ENCODE measurements at regions not wholly inside any gene's neighbourhood (a gene's known extent, or its start where the extent isn't known, plus 50 kb on each side); places are given as distances from the start of the nearest gene placed in this dataset.
A peak's percentile ranks its signal among the peaks of the same experiment; 100 is the strongest.
"Not testable (repeated sequence)": the region's sequence is repeated elsewhere in the genome, so short reads cannot be mapped to it uniquely, and the experiment has no call there.

GRCh38 chr5:11392-11791, 80.6 kb upstream of the PLEKHG4B start:
- H3K4me1 ChIP-seq, ATAC-seq: not testable (repeated sequence)

GRCh38 chr5:11898-12297, 80.1 kb upstream of the PLEKHG4B start:
- ATAC-seq, result no peak
- Histone ChIP-seq H3K4me1 (no peaks in the 10 kb centered on the region), H3K4me3 (no peak overlapping the region), H3K27me3 (no peaks in the 10 kb centered on the region), H3K9me3 (no peaks in the 10 kb centered on the region), H3K36me3 (no peaks in the 10 kb centered on the region), H3K27ac (no peak overlapping the region)
- no peak for TF ChIP-seq POLR2A (IDR thresholded peaks at IDR 0.05)
- 60 to 81% methylated on average over 1 to 11 of the region's 12 CpGs for WGBS, 2 donors (ENCODE audit: low coverage in 1 of 2)

More at GRCh38 chr5:11392-11791, 80.6 kb upstream of the PLEKHG4B start:
- not testable (repeated sequence) for H3K9me3 ChIP-seq, H3K27me3 ChIP-seq, H3K27ac ChIP-seq, H3K4me3 ChIP-seq, H3K36me3 ChIP-seq

- Histone ChIP-seq H3K27ac (no peak overlapping the region), H3K4me3 (no peak overlapping the region), H3K9me3 (no peaks in the 10 kb centered on the region), H3K4me1 (no peaks in the 10 kb centered on the region), H3K36me3 (no peaks in the 10 kb centered on the region), H3K27me3 (no peaks in the 10 kb centered on the region)
- 57 to 66% methylated on average over 4 of the region's 7 CpGs for WGBS, 2 donors (ENCODE audit: low coverage in 1 of 2)
- no peak for TF ChIP-seq EP300 (IDR thresholded peaks at IDR 0.05)
- ATAC-seq, result no peak
Observed at GRCh38 chr5:13234-13633, 78.7 kb upstream of the PLEKHG4B start.

GRCh38 chr5:14676-15075, 77.3 kb upstream of the PLEKHG4B start:
- H3K27me3 ChIP-seq, H3K4me3 ChIP-seq, H3K9me3 ChIP-seq, H3K27ac ChIP-seq, ATAC-seq, H3K4me1 ChIP-seq, H3K36me3 ChIP-seq: not testable (repeated sequence)
- WGBS, 2 donors (ENCODE audit: low coverage in 1 of 2), result 25 to 44% methylated on average over 2 of the region's 2 CpGs

- H3K27ac ChIP-seq, H3K4me1 ChIP-seq, H3K9me3 ChIP-seq, ATAC-seq, H3K36me3 ChIP-seq, H3K4me3 ChIP-seq: not testable (repeated sequence)
- WGBS, 2 donors (ENCODE audit: low coverage in 1 of 2), result 78 to 87% methylated on average over 3 to 4 of the region's 6 CpGs
- H3K27me3 ChIP-seq, result peaks cover 19% of the 10 kb centered on the region
Observed at GRCh38 chr5:20276-20675, 71.7 kb upstream of the PLEKHG4B start.

- no peak for ATAC-seq
- WGBS, 2 donors (ENCODE audit: low coverage in 1 of 2), result 34 to 71% methylated on average over 2 to 5 of the region's 5 CpGs
- no peaks in the 10 kb centered on the region for H3K9me3 ChIP-seq
- H3K4me1 ChIP-seq, result no peaks in the 10 kb centered on the region
- H3K27ac ChIP-seq, result no peak overlapping the region
- no peaks in the 10 kb centered on the region for H3K36me3 ChIP-seq
- H3K4me3 ChIP-seq, result no peak overlapping the region
- TF ChIP-seq CTCF (IDR thresholded peaks at IDR 0.05) (peak in 1 of 4 experiments; percentile 35), POLR2A (IDR thresholded peaks at IDR 0.05) (no peak), POLR2AphosphoS5 (IDR thresholded peaks at IDR 0.05) (no peak)
- peaks cover 19% of the 10 kb centered on the region for H3K27me3 ChIP-seq
Observed at GRCh38 chr5:21654-22233, 70.2 kb upstream of the PLEKHG4B start.

- not testable (repeated sequence) for ATAC-seq, H3K4me1 ChIP-seq, H3K9me3 ChIP-seq, H3K4me3 ChIP-seq, H3K36me3 ChIP-seq, H3K27ac ChIP-seq
- peaks cover 24% of the 10 kb centered on the region for H3K27me3 ChIP-seq
- WGBS, 2 donors (ENCODE audit: low coverage in 1 of 2), result 77 to 93% methylated on average over 3 to 5 of the region's 6 CpGs
Observed at GRCh38 chr5:23907-24306, 68.1 kb upstream of the PLEKHG4B start.

- not testable (repeated sequence) for ATAC-seq, H3K4me1 ChIP-seq, H3K4me3 ChIP-seq, H3K36me3 ChIP-seq, H3K9me3 ChIP-seq, H3K27ac ChIP-seq
- WGBS, 2 donors (ENCODE audit: low coverage in 1 of 2), result 17 to 18% methylated on average over 2 of the region's 2 CpGs
- peaks cover 28% of the 10 kb centered on the region for H3K27me3 ChIP-seq
Observed at GRCh38 chr5:25067-25466, 66.9 kb upstream of the PLEKHG4B start.

GRCh38 chr5:30131-30530, 61.8 kb upstream of the PLEKHG4B start:
- Histone ChIP-seq H3K9me3 (no peaks in the 10 kb centered on the region), H3K36me3 (no peaks in the 10 kb centered on the region), H3K27me3 (peaks cover 29% of the 10 kb centered on the region), H3K4me3 (no peak overlapping the region), H3K27ac (no peak overlapping the region), H3K4me1 (no peaks in the 10 kb centered on the region)
- 58 to 65% methylated on average over 4 of the region's 4 CpGs for WGBS, 2 donors (ENCODE audit: low coverage in 1 of 2)
- no peak for TF ChIP-seq CTCF (IDR thresholded peaks at IDR 0.05)
- no peak for TF ChIP-seq POLR2AphosphoS5 (IDR thresholded peaks at IDR 0.05)
- no peak for TF ChIP-seq EP300 (IDR thresholded peaks at IDR 0.05)
- no peak for TF ChIP-seq POLR2A (IDR thresholded peaks at IDR 0.05)
- no peak for ATAC-seq

GRCh38 chr5:30556-30955, 61.4 kb upstream of the PLEKHG4B start:
- H3K4me1 ChIP-seq, H3K9me3 ChIP-seq, H3K4me3 ChIP-seq, H3K27ac ChIP-seq, H3K36me3 ChIP-seq, ATAC-seq: not testable (repeated sequence)
- peaks cover 29% of the 10 kb centered on the region for H3K27me3 ChIP-seq
- 65 to 85% methylated on average over 3 to 6 of the region's 6 CpGs for WGBS, 2 donors (ENCODE audit: low coverage in 1 of 2)
